WTC11 (cell line): ENCODE measurements at regions not wholly inside any gene's neighbourhood (a gene's known extent, or its start where the extent isn't known, plus 50 kb on each side); places are given as distances from the start of the nearest gene placed in this dataset.

Experiments used
- AR ChIP-seq: fragments of 250-450 bp; sonication (Bioruptor Pico); IDR thresholded peaks from 2 replicates; pipeline ENCODE4 v1.9.0; 2021; ENCODE audit warnings: mild to moderate bottlenecking
- ATF3 ChIP-seq: sonication (generic); formaldehyde crosslinking; conservative IDR thresholded peaks from 2 replicates; pipeline ENCODE4 v1.8.1; 2022; ENCODE audit warnings: mild to moderate bottlenecking, missing genetic modification reagents
- CREM ChIP-seq: sonication (generic); formaldehyde crosslinking; IDR thresholded peaks from 2 replicates; pipeline ENCODE4 v1.8.1; 2022; ENCODE audit warnings: mild to moderate bottlenecking, missing genetic modification reagents, moderate library complexity
- CTCF ChIP-seq: fragments of 200-600 bp; IDR thresholded peaks from 2 replicates; pipeline ENCODE4 v1.8.0; 2022; ENCODE audit warnings: antibody characterized with exemption
- ESRRA ChIP-seq: sonication (generic); formaldehyde crosslinking; IDR thresholded peaks from 2 replicates; pipeline ENCODE4 v1.8.1; 2022; ENCODE audit warnings: mild to moderate bottlenecking, missing genetic modification reagents, borderline replicate concordance
- JUN ChIP-seq: sonication (generic); formaldehyde crosslinking; IDR thresholded peaks from 2 replicates; pipeline ENCODE4 v1.8.0; 2023; ENCODE audit warnings: mild to moderate bottlenecking, missing genetic modification reagents
- MAX ChIP-seq: sonication (generic); formaldehyde crosslinking; IDR thresholded peaks from 2 replicates; pipeline ENCODE4 v1.8.0; 2022; ENCODE audit warnings: mild to moderate bottlenecking, missing genetic modification reagents
- MLX ChIP-seq: sonication (generic); formaldehyde crosslinking; IDR thresholded peaks from 2 replicates; pipeline ENCODE4 v1.8.1; 2023; ENCODE audit warnings: mild to moderate bottlenecking, missing genetic modification reagents, moderate library complexity
- NR2C2 ChIP-seq: sonication (generic); formaldehyde crosslinking; IDR thresholded peaks from 2 replicates; pipeline ENCODE4 v1.8.0; 2022; ENCODE audit warnings: mild to moderate bottlenecking, missing genetic modification reagents
- USF1 ChIP-seq: sonication (generic); formaldehyde crosslinking; IDR thresholded peaks from 2 replicates; pipeline ENCODE4 v1.8.0; 2022; ENCODE audit warnings: mild to moderate bottlenecking, missing genetic modification reagents
- USF2 ChIP-seq: sonication (generic); formaldehyde crosslinking; IDR thresholded peaks from 2 replicates; pipeline ENCODE4 v1.8.1; 2023; ENCODE audit warnings: mild to moderate bottlenecking, missing genetic modification reagents, moderate library complexity
- ZNF138 ChIP-seq: sonication (generic); formaldehyde crosslinking; conservative IDR thresholded peaks from 2 replicates; pipeline ENCODE4 v1.8.1; 2022; ENCODE audit warnings: mild to moderate bottlenecking, moderate library complexity, missing genetic modification reagents
- ZNF416 ChIP-seq: fragments of 250-450 bp; sonication (Bioruptor Pico); IDR thresholded peaks from 2 replicates; pipeline ENCODE4 v1.9.0; 2021; ENCODE audit warnings: mild to moderate bottlenecking, inconsistent platforms
- ZSCAN18 ChIP-seq: fragments of 250-450 bp; sonication (Bioruptor Pico); IDR thresholded peaks from 2 replicates; pipeline ENCODE4 v2.1.2; 2022; ENCODE audit warnings: mild to moderate bottlenecking, moderate library complexity

- TF ChIP-seq CTCF (no peak), ZNF138 (CRISPR knock-in tag) (no peak), ZSCAN18 (CRISPR knock-in tag) (no peak), MLX (CRISPR knock-in tag) (no peak), USF1 (no peak), JUN (CRISPR knock-in tag) (no peak), NR2C2 (CRISPR knock-in tag) (no peak), MAX (no peak), ATF3 (CRISPR knock-in tag) (no peak), ZNF416 (no peak), CREM (CRISPR knock-in tag) (no peak), USF2 (CRISPR knock-in tag) (no peak), ESRRA (no peak), AR (CRISPR knock-in tag) (no peak)
These were observed 597.1 kb upstream of the ACVR2A start for GRCh38 chr2:147247749-147248148.
